OCI-LY3 (cell line): ENCODE measurements at regions not wholly inside any gene's neighbourhood (a gene's known extent, or its start where the extent isn't known, plus 50 kb on each side); places are given as distances from the start of the nearest gene placed in this dataset.

Source experiments
- CTCF ChIP-seq: fragments of 200-600, 300-600 bp; sonication (generic); IDR thresholded peaks from 2 replicates; pipeline ENCODE4 v1.5.1; 2014; ENCODE audit warnings: antibody characterized with exemption, low read length, low read depth
- EZH2phosphoT487 ChIP-seq: fragments of 200-600 bp; shearing (Covaris generic); IDR thresholded peaks from 2 replicates; pipeline ENCODE4 v1.6.1; 2018; ENCODE audit warnings: antibody characterized with exemption, mixed run types, low read depth

GRCh38 chr16:60491273-60491672 lies 1545.0 kb downstream of the CDH8 start:
- TF ChIP-seq CTCF (no peak), EZH2phosphoT487 (no peak)
